Activated CD4-positive, alpha-beta T cell treated with anti-CD3 and anti-CD28 coated beads, Interleukin-2, amount 10 ng/mL, durations not matched to agents 7 days and 5 days (primary cell): ENCODE measurements at regions not wholly inside any gene's neighbourhood (a gene's known extent, or its start where the extent isn't known, plus 50 kb on each side); places are given as distances from the start of the nearest gene placed in this dataset.

Source experiments
- CTCF ChIA-PET: fragments of 350-600 bp; sonication (Branson Sonifier 250); formaldehyde crosslinking; loops from one replicate; lab custom pipeline; 2021; ENCODE audit warnings: antibody characterized with exemption; lab: Charles Lee
- POLR2A ChIA-PET: fragments of 350-600 bp; sonication (Branson Sonifier 250); formaldehyde crosslinking; loops from one replicate; lab custom pipeline; 2021; ENCODE audit warnings: antibody characterized with exemption; lab: Charles Lee
- DNase-seq: peaks from one replicate; pipeline ENCODE4 v3.0.0-alpha.2; 2020
- H3K27ac Mint-ChIP-seq: one replicate; pipeline ENCODE4 v1.8.0; 2021; ENCODE audit warnings: mild to moderate bottlenecking, moderate library complexity, mixed read lengths
- H3K27me3 Mint-ChIP-seq: one replicate; pipeline ENCODE4 v1.8.0; 2021; ENCODE audit warnings: mixed read lengths
- H3K36me3 Mint-ChIP-seq: one replicate; pipeline ENCODE4 v1.8.0; 2021; ENCODE audit warnings: low read depth, mixed read lengths
- H3K4me1 Mint-ChIP-seq: one replicate; pipeline ENCODE4 v1.8.0; 2021; ENCODE audit warnings: mixed read lengths
- H3K4me3 Mint-ChIP-seq: one replicate; pipeline ENCODE4 v1.8.0; 2021; ENCODE audit warnings: mild to moderate bottlenecking, moderate library complexity, mixed read lengths
- H3K9me3 Mint-ChIP-seq: one replicate; pipeline ENCODE4 v1.8.0; 2021; ENCODE audit warnings: mixed read lengths

DNA sequence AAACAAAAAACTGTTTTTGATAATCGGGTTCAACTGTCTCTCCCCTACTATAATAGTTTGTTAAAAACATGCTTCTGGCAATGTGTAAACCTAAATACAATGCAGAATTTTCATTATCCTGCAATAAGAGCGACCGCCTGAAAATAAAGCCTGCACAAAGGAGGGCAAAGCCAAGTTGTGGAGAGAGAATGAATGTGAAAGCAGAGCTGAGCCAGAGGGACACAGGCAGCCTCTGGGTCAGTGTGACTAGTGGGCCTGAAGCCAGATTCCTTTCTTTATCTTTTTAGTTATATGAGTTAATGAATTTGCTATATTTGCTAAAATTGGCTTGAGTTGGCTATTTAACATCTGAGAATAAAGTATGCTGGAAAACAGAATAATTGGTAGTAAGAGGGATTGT, 615.2 kb downstream of the PLA2G4A start:
- ChIA-PET CTCF (no interaction called here), POLR2A (no interaction called here)
- Mint-ChIP-seq H3K27ac (no peak overlapping the region), H3K4me1 (no peaks in the 10 kb centered on the region), H3K9me3 (no peaks in the 10 kb centered on the region), H3K36me3 (no peaks in the 10 kb centered on the region), H3K27me3 (no peaks in the 10 kb centered on the region), H3K4me3 (no peak overlapping the region)
- DNase-seq = no peak

DNA sequence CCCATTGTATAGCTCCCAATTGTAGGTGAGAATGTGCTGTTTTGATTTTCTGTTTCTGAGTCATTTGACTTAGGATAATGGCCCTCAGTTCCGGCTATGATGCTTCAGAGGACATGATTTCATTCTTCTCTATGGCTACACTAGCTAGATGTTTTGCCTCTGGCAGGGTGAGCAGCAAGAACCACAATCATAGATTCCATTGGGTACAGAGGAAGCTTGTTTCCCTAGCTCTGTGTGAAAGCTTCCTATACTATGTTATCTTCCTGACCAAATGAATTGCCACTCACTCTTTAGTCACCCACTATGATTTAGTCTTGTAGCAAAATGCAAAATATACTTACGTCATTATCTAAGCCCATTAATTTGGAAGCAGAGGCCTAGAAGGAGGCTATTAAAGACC, 616.3 kb downstream of the PLA2G4A start:
- no peaks in the 10 kb centered on the region for H3K9me3 Mint-ChIP-seq
- no peaks in the 10 kb centered on the region for H3K4me1 Mint-ChIP-seq
- H3K27me3 Mint-ChIP-seq = no peaks in the 10 kb centered on the region
- ChIA-PET POLR2A (no interaction called here), CTCF (no interaction called here)
- H3K36me3 Mint-ChIP-seq = no peaks in the 10 kb centered on the region
- no peak overlapping the region for H3K4me3 Mint-ChIP-seq
- DNase-seq = no peak
- no peak overlapping the region for H3K27ac Mint-ChIP-seq

DNA sequence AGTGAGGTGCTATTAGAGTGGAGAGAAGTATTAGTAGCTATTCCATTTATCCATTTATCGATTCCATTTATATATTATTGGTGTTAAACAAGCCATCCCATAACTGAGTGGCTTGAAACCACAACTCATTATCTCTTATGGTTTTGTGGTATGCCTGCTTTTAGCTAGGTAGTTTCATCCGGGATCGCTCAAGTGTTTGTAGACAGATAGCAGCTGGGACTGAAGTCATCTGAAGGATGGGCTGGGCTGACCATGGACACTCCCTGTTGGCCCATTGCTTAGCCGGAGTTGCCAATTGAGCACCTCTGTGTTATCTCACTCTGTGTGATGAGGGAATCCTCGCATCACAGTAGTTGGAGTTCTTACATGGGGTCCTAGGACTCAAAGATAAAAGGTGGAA, 622.5 kb downstream of the PLA2G4A start:
- ChIA-PET POLR2A (no interaction called here), CTCF (no interaction called here)
- DNase-seq = no peak
- Mint-ChIP-seq H3K4me3 (no peak overlapping the region), H3K36me3 (no peaks in the 10 kb centered on the region), H3K9me3 (no peaks in the 10 kb centered on the region), H3K4me1 (no peaks in the 10 kb centered on the region), H3K27me3 (no peaks in the 10 kb centered on the region), H3K27ac (no peak overlapping the region)

DNA sequence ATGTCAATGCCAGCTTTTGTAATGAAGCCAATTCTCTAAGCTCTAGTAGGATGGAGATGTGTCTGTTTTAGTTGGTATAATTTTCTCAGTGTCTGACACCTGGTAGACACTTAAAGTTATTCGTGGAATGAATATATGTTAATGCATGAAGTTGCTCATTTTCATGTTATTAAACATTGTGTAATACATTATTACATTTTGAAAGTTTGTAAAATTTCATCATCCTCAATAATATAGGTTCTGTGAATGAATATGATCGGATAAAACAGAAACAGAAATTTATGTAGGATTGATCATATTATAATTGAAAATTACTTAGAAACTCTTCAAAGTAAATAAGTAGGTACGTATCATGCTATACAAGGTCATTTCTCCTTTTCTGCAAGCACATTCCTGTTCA, 625.3 kb downstream of the PLA2G4A start:
- DNase-seq = no peak
- no peaks in the 10 kb centered on the region for H3K4me1 Mint-ChIP-seq
- no peaks in the 10 kb centered on the region for H3K9me3 Mint-ChIP-seq
- ChIA-PET POLR2A (no interaction called here), CTCF (no interaction called here)
- H3K36me3 Mint-ChIP-seq = no peaks in the 10 kb centered on the region
- H3K4me3 Mint-ChIP-seq = no peak overlapping the region
- H3K27ac Mint-ChIP-seq = no peak overlapping the region
- H3K27me3 Mint-ChIP-seq = no peaks in the 10 kb centered on the region

DNA sequence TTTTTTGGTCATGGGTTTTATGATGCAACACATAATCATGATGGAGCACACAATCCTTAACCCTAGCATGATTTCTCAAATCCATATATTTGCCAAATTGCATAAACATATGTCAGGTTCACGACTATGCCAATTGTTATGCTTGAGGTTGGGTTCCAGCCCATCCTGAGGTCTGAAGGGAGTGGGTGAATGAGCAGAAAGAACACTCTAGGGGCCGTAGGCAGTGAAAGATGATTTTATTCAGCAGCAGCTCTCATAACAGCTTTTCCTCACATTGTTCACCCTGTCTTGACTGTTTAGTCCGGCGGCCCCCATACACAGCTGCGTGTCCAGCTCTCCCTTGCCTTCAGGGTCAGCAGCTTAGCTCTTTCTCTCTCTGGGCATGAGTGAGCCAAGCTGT, 627.7 kb downstream of the PLA2G4A start:
- POLR2A ChIA-PET = no interaction called here
- H3K9me3 Mint-ChIP-seq = no peaks in the 10 kb centered on the region

DNA sequence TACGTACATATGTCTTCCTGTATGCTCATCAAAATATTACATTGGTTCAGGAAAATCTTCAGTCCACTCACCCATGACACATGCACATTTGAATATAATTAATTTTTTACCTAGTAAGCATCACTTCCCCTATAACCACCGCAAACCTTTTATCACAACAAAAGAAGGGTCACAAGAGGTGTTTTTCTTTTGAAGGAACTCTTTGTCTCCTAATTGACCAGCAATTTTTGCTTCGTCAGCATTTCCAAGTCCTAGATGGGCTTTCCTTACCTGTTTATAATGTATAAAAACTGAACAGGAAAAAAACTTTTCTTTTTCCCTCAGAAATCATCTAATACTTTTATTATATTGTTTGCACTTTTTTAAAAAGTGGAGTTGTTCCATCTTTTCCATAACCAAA, 631.3 kb downstream of the PLA2G4A start:
- no peaks in the 10 kb centered on the region for H3K36me3 Mint-ChIP-seq
- H3K27me3 Mint-ChIP-seq = no peaks in the 10 kb centered on the region
- H3K4me1 Mint-ChIP-seq = no peaks in the 10 kb centered on the region
- no peak overlapping the region for H3K4me3 Mint-ChIP-seq
- no peak for DNase-seq
- CTCF ChIA-PET = no interaction called here
- POLR2A ChIA-PET = no interaction called here
- H3K27ac Mint-ChIP-seq = no peak overlapping the region
- H3K9me3 Mint-ChIP-seq = peaks cover 15% of the 10 kb centered on the region

More for the DNA sequence above, 627.7 kb downstream of the PLA2G4A start:
- CTCF ChIA-PET = no interaction called here
- no peaks in the 10 kb centered on the region for H3K4me1 Mint-ChIP-seq
- no peak overlapping the region for H3K4me3 Mint-ChIP-seq
- no peak overlapping the region for H3K27ac Mint-ChIP-seq
- no peaks in the 10 kb centered on the region for H3K27me3 Mint-ChIP-seq
- no peaks in the 10 kb centered on the region for H3K36me3 Mint-ChIP-seq
- no peak for DNase-seq

DNA sequence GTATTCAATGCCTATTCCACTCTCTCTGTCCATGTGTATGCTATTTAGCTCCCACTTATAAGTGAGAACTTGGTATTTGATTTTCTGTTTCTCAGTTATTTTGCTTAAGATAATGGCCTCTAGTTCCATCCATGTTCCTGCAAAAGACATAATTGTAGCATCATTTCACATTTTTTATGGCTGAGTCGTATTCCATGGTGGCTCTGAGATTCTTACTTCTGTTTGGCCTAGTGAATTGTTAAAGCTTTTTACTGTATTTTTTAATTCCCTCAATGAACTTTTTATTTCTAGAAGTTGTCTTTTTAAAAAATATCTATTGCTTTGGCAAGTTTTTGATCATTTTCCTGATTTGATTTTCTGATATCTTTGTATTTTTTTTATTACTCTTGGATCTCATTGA, 635.6 kb downstream of the PLA2G4A start:
- CTCF ChIA-PET = no interaction called here
- DNase-seq = no peak
- Mint-ChIP-seq H3K27ac (no peak overlapping the region), H3K36me3 (no peaks in the 10 kb centered on the region), H3K9me3 (peaks cover 15% of the 10 kb centered on the region), H3K4me1 (no peaks in the 10 kb centered on the region), H3K27me3 (no peaks in the 10 kb centered on the region), H3K4me3 (no peak overlapping the region)
- POLR2A ChIA-PET = no interaction called here

DNA sequence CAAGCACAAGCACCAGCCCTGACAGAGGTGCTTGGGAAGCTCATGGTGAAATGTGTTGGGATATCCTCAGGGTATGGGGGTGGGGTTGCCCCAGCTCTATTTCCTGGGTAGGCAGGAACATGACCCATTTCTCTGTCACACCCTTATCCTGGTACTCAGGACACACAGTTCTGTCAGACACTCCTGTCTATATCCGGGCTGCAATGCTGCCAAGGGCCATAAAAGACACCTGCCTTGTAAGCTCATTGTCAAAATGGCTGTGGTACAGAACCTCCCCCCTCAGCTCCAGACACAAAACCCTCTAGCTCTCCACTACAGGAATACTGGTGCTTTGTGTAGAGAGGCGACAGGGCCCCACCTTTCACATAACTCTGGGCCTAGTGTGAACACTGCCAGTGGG, 636.7 kb downstream of the PLA2G4A start:
- CTCF ChIA-PET = no interaction called here
- H3K27ac Mint-ChIP-seq = no peak overlapping the region
- H3K9me3 Mint-ChIP-seq = peaks cover 15% of the 10 kb centered on the region

DNA sequence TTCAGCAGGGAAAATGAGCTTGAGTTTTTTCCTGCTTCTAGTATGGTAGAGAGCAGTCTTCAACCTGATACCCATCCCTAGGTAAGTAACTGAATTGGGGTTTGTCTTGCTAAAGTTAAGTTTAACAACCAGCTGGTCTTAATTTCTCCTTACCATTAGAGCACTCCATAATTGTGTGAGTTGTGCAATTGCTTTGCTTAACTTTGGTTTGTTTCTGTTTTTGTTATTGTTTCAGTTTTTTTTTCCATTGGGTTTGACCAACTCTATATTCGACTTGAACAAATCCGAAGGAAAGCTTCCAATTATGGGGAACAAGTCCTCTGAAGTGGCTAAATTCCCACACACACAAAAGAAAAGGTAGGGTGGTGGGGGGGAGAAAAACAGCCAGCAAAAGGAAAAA, 641.1 kb downstream of the PLA2G4A start:
- Mint-ChIP-seq H3K36me3 (no peaks in the 10 kb centered on the region), H3K27me3 (no peaks in the 10 kb centered on the region), H3K9me3 (peaks cover 2% of the 10 kb centered on the region), H3K4me3 (no peak overlapping the region), H3K27ac (no peak overlapping the region), H3K4me1 (no peaks in the 10 kb centered on the region)
- ChIA-PET POLR2A (no interaction called here), CTCF (no interaction called here)
- no peak for DNase-seq

More for the DNA sequence above, 636.7 kb downstream of the PLA2G4A start:
- no peak overlapping the region for H3K4me3 Mint-ChIP-seq
- H3K4me1 Mint-ChIP-seq = no peaks in the 10 kb centered on the region
- no peaks in the 10 kb centered on the region for H3K36me3 Mint-ChIP-seq
- no peak for DNase-seq
- POLR2A ChIA-PET = no interaction called here
- no peaks in the 10 kb centered on the region for H3K27me3 Mint-ChIP-seq

DNA sequence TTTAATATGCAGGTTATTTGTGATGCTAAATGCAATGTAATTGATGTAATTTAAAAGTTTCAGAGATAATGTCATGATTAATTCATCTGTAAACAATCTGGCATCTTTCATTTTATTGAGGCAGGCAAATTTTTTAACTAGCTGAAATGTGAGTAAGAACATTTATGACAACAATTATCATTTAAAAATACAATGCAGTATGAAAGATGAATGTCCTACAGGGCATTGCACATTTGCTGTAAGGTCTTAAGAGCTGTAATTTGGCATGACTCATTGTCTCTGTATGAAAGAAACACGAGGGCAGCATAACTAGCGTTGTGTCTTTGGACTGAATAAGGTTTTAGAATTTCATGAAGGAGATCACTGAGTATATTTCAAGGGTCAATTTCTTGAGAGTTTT, 642.8 kb downstream of the PLA2G4A start:
- CTCF ChIA-PET = no interaction called here
- no peaks in the 10 kb centered on the region for H3K36me3 Mint-ChIP-seq
- no peaks in the 10 kb centered on the region for H3K9me3 Mint-ChIP-seq
- DNase-seq = no peak
- POLR2A ChIA-PET = no interaction called here
- H3K4me3 Mint-ChIP-seq = no peak overlapping the region
- no peaks in the 10 kb centered on the region for H3K27me3 Mint-ChIP-seq
- H3K27ac Mint-ChIP-seq = no peak overlapping the region
- H3K4me1 Mint-ChIP-seq = no peaks in the 10 kb centered on the region

DNA sequence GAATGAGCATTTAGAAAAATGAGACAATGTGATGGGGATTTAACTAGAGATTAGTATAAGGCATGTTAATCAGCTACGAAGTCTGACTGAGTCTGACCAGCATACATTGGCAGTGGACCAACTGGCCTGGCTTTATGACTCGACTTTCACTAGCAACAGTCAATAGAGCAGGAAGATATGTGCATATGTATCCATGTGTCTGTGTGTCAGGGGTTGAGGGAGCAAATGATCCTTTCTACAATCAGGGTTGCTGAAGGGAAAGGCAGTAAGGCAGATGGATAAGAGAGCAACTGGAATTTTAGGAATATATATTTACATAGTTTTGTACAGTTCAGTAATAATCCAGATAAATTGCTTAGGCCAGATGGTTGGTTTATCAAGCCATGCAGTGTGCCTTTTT, 645.6 kb downstream of the PLA2G4A start:
- H3K36me3 Mint-ChIP-seq = no peaks in the 10 kb centered on the region
- ChIA-PET CTCF (no interaction called here), POLR2A (no interaction called here)
- H3K4me3 Mint-ChIP-seq = no peak overlapping the region
- no peaks in the 10 kb centered on the region for H3K27me3 Mint-ChIP-seq
- no peak overlapping the region for H3K27ac Mint-ChIP-seq
- DNase-seq = no peak
- H3K9me3 Mint-ChIP-seq = no peaks in the 10 kb centered on the region
- no peaks in the 10 kb centered on the region for H3K4me1 Mint-ChIP-seq

DNA sequence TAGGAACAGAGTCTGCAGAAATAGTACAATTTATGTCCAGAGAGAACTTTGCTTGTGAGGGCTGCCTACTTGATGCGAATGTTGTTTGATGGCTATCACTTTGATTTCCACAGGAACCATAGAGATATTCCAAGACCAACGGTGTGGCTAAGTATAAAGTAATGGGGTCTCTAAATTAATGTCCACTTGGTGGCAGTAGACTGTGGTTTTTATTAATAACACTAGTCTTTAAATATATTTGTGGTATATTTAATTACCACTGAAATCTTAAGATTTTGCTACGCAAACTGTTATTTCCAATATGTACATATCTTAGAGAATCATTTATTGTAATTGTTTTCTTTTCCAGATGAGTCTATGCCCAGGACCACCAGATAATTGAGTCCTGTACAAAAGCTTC, 647.9 kb downstream of the PLA2G4A start:
- POLR2A ChIA-PET = no interaction called here

DNA sequence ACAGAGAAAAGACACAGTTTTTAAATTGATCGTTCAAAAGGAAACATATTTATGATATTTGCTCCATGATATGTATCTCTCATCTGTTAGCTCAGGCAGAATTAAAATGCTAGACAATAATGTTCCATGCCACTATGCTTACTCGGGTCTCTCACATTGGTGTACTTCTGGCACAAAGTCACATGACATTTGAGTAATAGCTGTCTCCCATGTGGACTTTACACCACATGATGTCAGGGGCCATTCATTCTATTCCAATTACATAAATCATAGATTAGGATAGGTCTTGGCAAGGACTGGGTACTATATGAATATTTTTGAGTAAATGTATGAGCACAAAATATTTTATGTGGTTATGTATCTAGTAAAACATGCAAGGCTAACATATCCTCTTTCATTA, 648.4 kb downstream of the PLA2G4A start:
- CTCF ChIA-PET = no interaction called here
- Mint-ChIP-seq H3K36me3 (no peaks in the 10 kb centered on the region), H3K27ac (no peak overlapping the region), H3K4me1 (no peaks in the 10 kb centered on the region), H3K9me3 (no peaks in the 10 kb centered on the region), H3K4me3 (no peak overlapping the region), H3K27me3 (no peaks in the 10 kb centered on the region)
- POLR2A ChIA-PET = no interaction called here
- no peak for DNase-seq

More for the DNA sequence above, 647.9 kb downstream of the PLA2G4A start:
- no peaks in the 10 kb centered on the region for H3K27me3 Mint-ChIP-seq
- H3K36me3 Mint-ChIP-seq = no peaks in the 10 kb centered on the region
- no peak overlapping the region for H3K4me3 Mint-ChIP-seq
- no peaks in the 10 kb centered on the region for H3K9me3 Mint-ChIP-seq
- no peak overlapping the region for H3K27ac Mint-ChIP-seq
- no peak for DNase-seq
- H3K4me1 Mint-ChIP-seq = no peaks in the 10 kb centered on the region
- CTCF ChIA-PET = no interaction called here

DNA sequence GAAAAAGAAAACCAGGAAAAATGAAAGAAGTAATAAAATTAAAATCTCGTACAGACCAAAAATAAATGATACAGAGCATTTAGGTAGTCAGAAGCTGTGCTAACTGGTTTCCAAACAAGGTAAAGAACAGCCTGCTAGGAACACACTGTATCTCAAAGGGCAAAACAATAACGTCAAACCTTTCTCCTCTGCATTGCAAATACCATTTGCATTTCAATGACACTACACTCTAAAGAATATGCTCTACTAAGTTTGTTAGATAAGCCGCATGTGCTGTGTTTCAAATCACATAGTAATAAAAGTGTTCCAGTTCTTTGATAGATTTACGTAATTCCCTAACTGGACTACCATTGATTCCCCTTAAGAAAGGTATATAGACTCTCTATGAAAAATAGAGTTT, 648.8 kb downstream of the PLA2G4A start:
- CTCF ChIA-PET = no interaction called here
- no peaks in the 10 kb centered on the region for H3K36me3 Mint-ChIP-seq

More for the DNA sequence above, 648.8 kb downstream of the PLA2G4A start:
- no peak for DNase-seq
- POLR2A ChIA-PET = no interaction called here
- Mint-ChIP-seq H3K27ac (no peak overlapping the region), H3K27me3 (no peaks in the 10 kb centered on the region), H3K9me3 (no peaks in the 10 kb centered on the region), H3K4me3 (no peak overlapping the region), H3K4me1 (no peaks in the 10 kb centered on the region)
